ENCODE measurements at regions not wholly inside any gene's neighbourhood (a gene's known extent, or its start where the extent isn't known, plus 50 kb on each side); places are given as distances from the start of the nearest gene placed in this dataset.

DNA sequence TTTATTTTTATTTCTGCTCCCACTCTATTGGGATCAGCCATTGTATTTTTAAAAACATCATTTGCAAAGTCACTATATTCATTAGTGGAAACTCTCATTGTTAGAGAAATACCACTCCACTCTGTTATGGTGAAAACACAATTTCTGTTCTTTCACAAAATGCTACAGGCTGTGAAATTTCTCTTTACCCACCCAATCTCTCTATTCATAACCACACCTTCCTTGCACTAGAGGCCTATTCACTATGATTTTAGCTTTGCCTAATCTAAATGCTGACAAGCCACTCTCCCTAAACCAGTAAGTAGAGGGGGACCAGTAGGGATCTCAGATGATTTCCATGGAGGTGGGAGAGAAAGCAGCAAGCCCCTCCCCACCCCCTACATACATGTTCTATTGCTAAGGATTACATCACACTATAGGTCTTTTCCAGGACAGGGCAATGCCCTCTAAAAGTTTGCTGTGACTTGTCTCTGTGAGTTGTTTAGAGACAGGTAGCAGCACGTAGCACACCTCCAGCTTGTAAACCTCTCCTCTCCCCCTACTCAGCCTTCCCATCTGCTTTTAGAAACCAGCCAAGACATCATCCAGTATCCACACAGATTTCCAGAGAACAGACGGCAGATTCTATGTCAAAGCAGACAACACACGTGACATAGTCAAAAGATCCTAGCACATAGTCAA is 58.3 kb upstream of the PPP1R3C start:
- DNase-seq = no peak

DNA sequence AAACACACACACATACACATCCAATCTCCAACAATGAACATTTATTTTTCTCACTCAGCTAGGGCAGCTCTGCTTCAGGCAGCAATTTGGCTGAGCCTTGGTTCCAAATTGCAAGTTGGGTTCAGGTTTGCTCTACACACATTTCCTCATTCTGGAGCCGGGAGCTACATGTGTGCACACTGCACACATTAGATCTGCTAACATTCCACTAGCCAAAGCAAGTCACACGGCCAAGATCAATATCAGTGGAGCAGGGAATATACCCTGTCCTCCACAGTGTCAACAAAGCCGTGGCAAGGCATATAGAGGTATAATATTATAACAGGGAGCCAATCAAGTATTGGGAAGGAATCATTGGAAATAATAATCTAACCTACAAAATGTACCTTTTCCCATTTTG is 57.5 kb upstream of the PPP1R3C start:
- no peak for DNase-seq

DNA sequence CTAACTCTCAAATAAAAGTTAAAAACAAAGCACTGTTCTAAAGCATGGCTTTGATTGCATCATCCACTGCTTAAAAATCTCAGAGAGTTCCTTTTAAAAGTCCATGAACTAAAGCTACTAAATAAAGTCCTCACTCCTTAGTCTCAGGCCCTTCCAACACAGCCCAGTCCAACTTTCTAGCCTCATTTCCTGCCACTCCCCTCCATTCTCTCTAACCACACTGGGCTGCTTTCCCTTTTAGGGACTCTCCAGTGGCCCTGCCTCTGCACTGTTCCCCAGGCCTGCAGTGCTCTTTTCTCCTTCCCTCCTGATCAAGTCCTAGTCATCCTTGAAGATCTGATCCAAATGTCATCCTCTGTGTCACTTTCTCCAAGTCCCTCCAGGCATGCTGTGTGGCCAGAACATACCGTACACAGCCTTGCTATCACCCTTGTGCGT is 56.9 kb upstream of the PPP1R3C start:
- DNase-seq = peak; percentile 10

DNA sequence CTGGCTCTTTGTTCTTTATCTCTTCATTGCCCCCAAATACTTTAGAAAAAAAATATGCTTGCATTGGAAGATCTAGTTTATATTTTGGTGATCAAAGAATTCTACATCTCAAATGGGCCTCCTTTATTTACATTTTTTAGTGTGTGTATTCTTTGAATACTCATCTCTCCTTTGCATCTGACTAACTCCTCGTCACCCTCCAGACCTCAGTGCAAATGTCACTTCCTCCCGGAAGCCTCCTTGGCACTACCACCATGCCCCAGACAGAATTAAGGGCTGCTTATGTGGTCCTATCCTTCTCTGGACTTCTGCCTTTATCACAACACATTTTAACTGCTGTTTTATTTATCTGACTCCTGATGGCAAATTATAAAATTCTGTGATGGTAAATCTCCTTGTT is 52.0 kb upstream of the PPP1R3C start:
- DNase-seq = no peak

DNA sequence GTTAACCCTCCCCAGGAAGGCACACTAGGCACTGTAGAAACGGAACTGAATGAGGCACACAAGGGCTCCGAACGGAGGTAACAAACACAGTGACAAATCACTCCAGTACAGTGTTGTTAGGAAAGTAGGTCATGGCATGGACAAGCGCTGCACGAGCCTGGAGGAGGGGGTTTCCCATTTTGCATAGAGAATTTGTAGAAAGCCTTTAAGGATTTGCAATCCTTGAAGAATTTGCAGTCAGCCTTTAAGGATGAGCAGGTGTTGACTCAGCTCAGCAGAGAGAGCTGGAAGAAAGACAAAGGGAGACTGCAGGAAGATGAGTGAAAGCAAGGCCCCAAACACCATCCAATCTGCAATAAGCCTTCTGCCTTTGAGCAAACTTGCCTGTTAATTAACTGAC is 51.1 kb upstream of the PPP1R3C start:
- no peak for DNase-seq

DNA sequence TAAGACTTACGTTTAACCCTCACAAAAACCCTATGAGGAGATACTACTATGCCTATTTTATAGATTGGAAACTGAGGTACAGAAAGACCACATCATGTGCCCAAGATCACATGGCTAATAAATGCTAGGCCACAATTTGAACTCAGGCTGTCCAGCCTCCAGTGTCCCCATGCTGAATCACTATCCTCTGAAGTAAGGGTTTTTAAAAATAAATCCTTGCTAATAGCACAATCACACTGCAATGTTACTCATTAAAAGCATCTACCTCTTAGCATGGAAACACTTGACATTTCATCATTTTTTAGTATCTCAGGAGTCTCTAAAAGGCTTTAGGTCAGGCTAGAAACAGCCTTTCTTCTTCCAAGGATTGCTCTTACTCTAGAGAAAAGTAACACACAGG is 50.0 kb upstream of the PPP1R3C start:
- DNase-seq = no peak

All from GDM1 (cell line).